ENCODE measurements at regions not wholly inside any gene's neighbourhood (a gene's known extent, or its start where the extent isn't known, plus 50 kb on each side); places are given as distances from the start of the nearest gene placed in this dataset.
"Not testable (repeated sequence)": the region's sequence is repeated elsewhere in the genome, so short reads cannot be mapped to it uniquely, and the experiment has no call there.

- H3K4me3 ChIP-seq (ENCODE audit: low read depth, low read length), result no peak overlapping the region
- no peak for TF ChIP-seq CTCF (IDR thresholded peaks at IDR 0.05; ENCODE audit: borderline replicate concordance, insufficient read depth, low read depth, low read length)
These were observed 557.2 kb upstream of the GRID2 start for GRCh38 chr4:91746551-91746950.

GRCh38 chr4:91751961-91752360, 551.8 kb upstream of the GRID2 start:
- no peak for TF ChIP-seq CTCF (IDR thresholded peaks at IDR 0.05; ENCODE audit: borderline replicate concordance, insufficient read depth, low read depth, low read length)
- H3K4me3 ChIP-seq (ENCODE audit: low read depth, low read length), result no peak overlapping the region

- no peak for TF ChIP-seq CTCF (IDR thresholded peaks at IDR 0.05; ENCODE audit: borderline replicate concordance, insufficient read depth, low read depth, low read length)
These were observed 549.0 kb upstream of the GRID2 start for GRCh38 chr4:91754716-91755115.

GRCh38 chr4:91758487-91758886, 545.3 kb upstream of the GRID2 start:
- H3K4me3 ChIP-seq (ENCODE audit: low read depth, low read length), result no peak overlapping the region
- no peak for TF ChIP-seq CTCF (IDR thresholded peaks at IDR 0.05; ENCODE audit: borderline replicate concordance, insufficient read depth, low read depth, low read length)

More at GRCh38 chr4:91754716-91755115, 549.0 kb upstream of the GRID2 start:
- no peak overlapping the region for H3K4me3 ChIP-seq (ENCODE audit: low read depth, low read length)

- TF ChIP-seq CTCF (IDR thresholded peaks at IDR 0.05; ENCODE audit: borderline replicate concordance, insufficient read depth, low read depth, low read length), result no peak
- H3K4me3 ChIP-seq (ENCODE audit: low read depth, low read length), result no peak overlapping the region
These were observed 539.7 kb upstream of the GRID2 start for GRCh38 chr4:91764085-91764484.

GRCh38 chr4:91769912-91770311, 533.9 kb upstream of the GRID2 start:
- no peak for TF ChIP-seq CTCF (IDR thresholded peaks at IDR 0.05; ENCODE audit: borderline replicate concordance, insufficient read depth, low read depth, low read length)
- no peak overlapping the region for H3K4me3 ChIP-seq (ENCODE audit: low read depth, low read length)

- H3K4me3 ChIP-seq (ENCODE audit: low read depth, low read length), result not testable (repeated sequence)
These were observed 512.1 kb upstream of the GRID2 start for GRCh38 chr4:91791631-91792030.

- H3K4me3 ChIP-seq (ENCODE audit: low read depth, low read length), result no peak overlapping the region
- no peak for TF ChIP-seq CTCF (IDR thresholded peaks at IDR 0.05; ENCODE audit: borderline replicate concordance, insufficient read depth, low read depth, low read length)
These were observed 507.8 kb upstream of the GRID2 start for GRCh38 chr4:91795947-91796346.
